Right lobe of liver (tissue), 4 donors: ENCODE measurements at regions not wholly inside any gene's neighbourhood (a gene's known extent, or its start where the extent isn't known, plus 50 kb on each side); places are given as distances from the start of the nearest gene placed in this dataset.

Experiments
- CTCF ChIP-seq, 4 donors: fragments of 200-600 bp in 3 of 4; fragments of 450-650 bp in 1 of 4; IDR thresholded peaks; one replicate each; pipeline versions ENCODE4 v1.5.1 to v1.8.0; 2016 to 2022; ENCODE audit warnings: antibody characterized with exemption in 4 of 4, mild to moderate bottlenecking in 2 of 4
- POLR2A ChIP-seq: fragments of 450-650 bp; IDR thresholded peaks from one replicate; pipeline ENCODE4 v1.6.1; 2017; ENCODE audit warnings: antibody characterized with exemption, mild to moderate bottlenecking
- donor health status: DM: no; HTN: no; CAD: no.
- donor health status: DM: no; HTN: no; CAD: no.
- donor health status: DM: no; HTN: yes; CAD: no.

DNA sequence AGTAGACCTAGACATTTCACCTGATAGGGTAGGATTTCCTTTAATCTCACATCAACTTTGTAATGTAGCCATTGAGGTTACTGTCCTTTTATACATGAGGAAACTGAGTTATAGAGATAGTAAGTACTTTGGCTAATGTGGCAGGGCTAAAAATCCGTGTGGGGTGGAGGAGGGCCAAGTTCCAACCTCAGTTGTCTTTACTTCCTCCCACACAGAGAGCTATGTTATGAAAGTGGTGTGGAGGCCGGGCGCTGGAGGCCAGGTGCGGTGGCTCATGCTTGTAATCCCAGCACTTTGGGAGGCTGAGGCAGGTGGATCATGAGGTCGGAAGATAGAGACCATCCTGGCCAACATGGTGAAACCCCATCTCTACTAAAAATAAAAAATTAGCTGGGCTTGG, 173.3 kb downstream of the PALM2AKAP2 start:
- TF ChIP-seq CTCF (IDR thresholded peaks at IDR 0.05) (no peak), POLR2A (no peak)
